ENCODE measurements at regions not wholly inside any gene's neighbourhood (a gene's known extent, or its start where the extent isn't known, plus 50 kb on each side); places are given as distances from the start of the nearest gene placed in this dataset.

- DNase-seq (ENCODE audit: low spot score) = no peak
Measured at GRCh38 chr18:46320928-46321711, 216.9 kb downstream of the HAUS1 start.

GRCh38 chr18:46321955-46322354 is 217.8 kb downstream of the HAUS1 start:
- DNase-seq (ENCODE audit: low spot score) = no peak

GRCh38 chr18:46322411-46322891 is 218.3 kb downstream of the HAUS1 start:
- DNase-seq (ENCODE audit: low spot score) = peak; percentile 83

DNA sequence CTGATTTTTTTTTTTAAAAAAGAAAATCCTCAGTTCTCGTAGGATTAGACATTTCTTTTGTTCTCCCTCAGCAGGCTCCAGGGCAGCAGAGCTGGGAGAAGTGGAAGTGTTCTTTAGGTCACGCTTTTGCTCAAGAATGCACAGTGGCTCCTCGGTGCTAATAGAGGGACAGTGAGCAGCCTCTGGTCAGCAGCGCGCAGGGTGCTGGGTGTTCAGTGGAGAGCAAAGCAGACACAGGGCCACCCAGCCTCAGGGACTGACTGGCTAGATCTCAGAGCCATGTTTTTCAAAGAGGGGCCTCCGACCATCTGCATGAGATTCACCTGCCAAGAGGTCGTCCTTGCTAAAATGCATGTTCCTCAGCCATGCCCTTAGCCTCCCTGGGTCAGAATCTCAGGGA is 218.8 kb downstream of the HAUS1 start:
- DNase-seq (ENCODE audit: low spot score) = peak; percentile 62

DNA sequence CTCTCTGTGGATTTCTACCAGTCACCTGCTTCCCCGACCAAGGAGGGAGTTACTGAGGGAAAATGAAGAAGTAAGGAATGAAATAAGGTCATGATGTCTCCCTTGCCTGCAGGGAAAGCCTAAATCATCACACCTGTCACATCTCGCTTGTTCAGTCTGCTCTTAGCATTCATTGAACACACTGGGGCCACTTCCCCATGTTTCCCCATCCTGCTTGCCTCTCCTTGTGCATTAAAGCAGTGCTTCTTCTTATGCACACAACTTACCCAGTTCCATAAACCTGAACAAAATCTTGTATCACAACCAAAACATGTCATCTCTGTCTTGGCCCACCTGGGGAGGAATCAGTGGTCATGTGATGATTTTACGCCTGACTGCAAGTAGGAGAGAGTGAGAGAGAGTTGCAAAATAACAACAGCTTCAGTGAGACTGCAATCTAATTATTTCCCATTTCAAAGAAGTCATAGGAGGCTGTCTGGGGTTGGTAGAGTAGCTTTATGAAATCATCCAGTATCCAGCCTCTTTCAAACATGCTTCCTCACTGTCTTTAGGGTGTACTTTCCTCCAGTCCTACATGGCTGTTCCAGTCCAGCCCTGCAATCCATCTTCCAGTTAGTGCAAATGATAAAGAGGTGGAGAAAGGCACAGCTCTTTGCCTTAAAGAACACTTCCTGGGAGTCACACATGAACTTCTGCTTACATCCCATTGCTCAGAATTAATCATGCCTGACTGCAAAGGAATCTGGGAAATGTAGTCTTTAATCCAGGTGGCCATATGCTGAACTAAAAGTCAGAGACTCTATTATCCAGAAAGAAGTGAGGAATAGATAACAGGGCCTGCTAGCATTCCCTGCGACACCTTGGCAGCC is 220.1 kb downstream of the HAUS1 start:
- DNase-seq (ENCODE audit: low spot score) = peak; percentile 4

DNA sequence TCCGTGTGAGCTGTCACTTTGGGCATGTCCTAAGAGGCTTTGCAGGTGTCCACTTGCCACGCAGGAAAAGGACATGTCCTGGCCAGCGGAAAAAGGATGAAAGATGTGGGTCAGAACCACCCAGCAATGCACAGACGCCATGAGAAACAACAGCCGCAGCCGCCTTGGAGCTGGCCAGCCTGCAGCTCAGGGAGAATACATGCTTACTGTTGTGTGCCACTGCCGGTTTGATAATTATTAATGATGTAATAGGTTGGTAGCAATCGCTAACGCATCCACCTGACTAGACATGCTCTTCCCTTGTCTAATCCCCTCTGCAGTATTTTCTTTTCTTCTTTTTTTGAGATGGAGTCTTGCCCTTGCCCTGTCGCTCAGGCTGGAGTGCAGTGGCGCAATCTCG is 221.7 kb downstream of the HAUS1 start:
- DNase-seq (ENCODE audit: low spot score) = peak; percentile 78

- DNase-seq (ENCODE audit: low spot score) = peak; percentile 45
Measured at GRCh38 chr18:46329736-46330246, 225.6 kb downstream of the HAUS1 start.

DNA sequence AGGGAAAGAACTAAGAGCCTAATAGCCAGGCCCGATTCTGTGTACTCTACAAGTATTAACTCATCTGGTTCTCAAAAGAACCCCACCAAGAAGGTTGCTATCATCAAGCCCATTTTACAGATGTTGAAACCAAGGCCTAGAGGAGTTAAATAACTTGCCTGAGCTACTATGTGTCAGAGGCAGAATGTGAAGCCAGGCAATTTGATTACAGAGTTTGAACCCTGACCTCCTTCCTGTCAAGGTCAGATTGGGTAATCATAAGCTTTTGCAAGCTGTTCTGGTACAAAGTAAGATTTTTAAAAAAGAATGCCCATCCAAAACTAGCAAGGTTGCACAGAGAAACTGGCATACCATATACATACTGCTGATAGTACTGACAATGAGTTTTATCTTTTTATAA is 227.1 kb downstream of the HAUS1 start:
- DNase-seq (ENCODE audit: low spot score) = no peak

DNA sequence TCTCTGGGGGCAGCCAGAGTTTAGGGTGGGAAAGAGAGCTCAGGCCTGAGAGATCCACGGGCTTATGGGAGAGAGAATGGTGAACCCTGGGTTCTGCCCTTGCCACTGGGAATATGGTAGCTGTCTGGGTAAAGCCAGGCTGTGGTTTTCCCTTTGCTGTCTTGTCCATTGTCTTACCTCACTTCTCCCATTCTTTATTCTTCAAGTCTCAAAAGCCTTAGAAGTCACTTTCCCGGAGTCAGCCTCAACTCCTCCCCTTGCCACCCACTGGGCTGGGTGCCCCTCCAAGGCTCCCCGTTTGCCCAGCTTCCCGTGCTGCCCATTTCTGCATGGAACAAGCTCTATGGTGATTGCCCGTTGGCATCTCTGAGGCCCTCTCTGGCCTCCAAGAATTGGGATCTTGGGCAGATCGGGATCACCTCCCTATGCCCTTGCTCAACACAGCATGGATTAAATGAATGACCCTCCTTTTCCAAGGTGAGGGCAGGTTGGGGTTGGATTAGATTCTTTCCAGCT is 228.2 kb downstream of the HAUS1 start:
- DNase-seq (ENCODE audit: low spot score) = peak; percentile 83

- peak; percentile 79 for DNase-seq (ENCODE audit: low spot score)
Measured at GRCh38 chr18:46332921-46333341, 228.7 kb downstream of the HAUS1 start.

DNA sequence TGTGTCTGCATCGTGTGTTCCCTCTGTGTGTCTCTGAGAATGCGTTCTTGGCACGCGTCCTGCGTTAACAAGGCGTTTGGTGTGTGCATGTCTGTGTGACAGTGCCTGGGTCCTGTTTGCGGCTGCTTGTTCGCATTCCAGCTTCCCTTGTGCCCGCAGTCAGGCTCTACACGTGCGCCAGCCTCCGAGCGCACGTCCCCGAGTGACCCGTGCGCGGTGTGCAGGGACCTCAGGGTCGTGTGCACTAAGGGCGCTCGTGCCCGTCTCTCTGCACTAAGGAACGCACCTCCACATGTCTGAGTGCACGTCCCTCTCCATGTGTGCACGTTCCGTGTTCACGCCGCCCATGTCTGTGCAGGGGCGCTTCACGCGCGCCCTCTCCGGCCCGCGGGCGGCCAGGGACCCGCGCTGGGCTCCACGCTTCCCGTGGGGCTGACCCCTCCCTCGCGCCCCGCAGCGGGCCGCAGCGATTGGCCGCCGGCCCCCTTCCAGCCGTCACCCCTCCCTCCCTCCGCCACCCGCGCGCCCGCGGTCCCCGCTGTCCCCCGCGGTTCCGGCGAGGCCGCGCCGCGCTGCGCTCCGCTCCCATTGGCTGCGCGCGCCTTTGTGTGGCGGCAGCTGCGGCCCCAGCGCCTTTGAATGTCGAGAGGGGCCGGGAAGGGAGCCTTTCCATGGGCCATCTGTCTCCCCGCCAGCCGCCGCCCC is 229.4 kb downstream of the HAUS1 start:
- peak; percentile 85 for DNase-seq (ENCODE audit: low spot score)

- DNase-seq (ENCODE audit: low spot score) = peak; percentile 86
Measured at GRCh38 chr18:46334868-46335281, 230.7 kb downstream of the HAUS1 start.

- peak; percentile 75 for DNase-seq (ENCODE audit: low spot score)
Measured at GRCh38 chr18:46335534-46336101, 231.4 kb downstream of the HAUS1 start.

GRCh38 chr18:46336278-46337111 is 232.3 kb downstream of the HAUS1 start:
- DNase-seq (ENCODE audit: low spot score) = peak; percentile 64

- DNase-seq (ENCODE audit: low spot score) = no peak
Measured at GRCh38 chr18:46337271-46337670, 233.1 kb downstream of the HAUS1 start.

DNA sequence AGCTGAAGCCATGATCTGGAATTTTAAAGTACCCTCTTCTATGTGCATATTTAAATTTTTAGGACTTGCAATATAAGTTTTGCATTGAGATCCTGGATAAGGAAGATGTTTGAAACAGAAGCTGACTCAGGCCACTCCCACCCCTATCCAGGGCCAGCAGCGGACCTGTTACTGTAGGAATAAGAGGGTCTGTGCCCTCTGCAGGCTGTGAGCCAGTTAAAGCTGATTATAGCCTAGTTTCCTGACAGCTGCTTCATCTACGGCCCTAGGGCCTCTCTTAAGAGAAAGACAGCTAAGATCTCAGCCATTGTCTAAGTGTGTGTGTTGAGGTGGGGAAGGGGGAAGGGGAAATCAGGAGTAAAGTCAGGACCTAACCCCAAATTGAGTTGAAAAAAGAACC is 234.0 kb downstream of the HAUS1 start:
- peak; percentile 33 for DNase-seq (ENCODE audit: low spot score)

DNA sequence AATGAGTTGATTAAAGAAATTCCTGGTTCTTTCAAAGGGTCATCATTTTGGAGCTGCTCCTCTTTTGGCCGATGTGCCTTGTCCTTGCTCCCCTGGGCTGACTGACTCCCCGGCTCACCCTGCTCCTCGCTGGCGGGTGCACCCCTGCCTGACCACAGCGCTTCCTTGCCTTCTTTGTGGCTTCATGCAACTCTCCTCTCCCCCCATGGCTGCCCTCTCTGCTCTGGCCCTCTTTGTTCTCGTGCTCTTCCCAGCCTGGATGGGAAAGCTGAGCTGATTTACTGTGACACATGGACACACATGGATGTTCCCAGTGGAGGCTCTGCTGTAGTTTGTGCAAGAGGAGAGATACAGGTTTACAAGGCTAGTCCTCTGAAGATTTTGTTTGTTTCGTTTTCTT is 234.6 kb downstream of the HAUS1 start:
- peak; percentile 18 for DNase-seq (ENCODE audit: low spot score)

DNA sequence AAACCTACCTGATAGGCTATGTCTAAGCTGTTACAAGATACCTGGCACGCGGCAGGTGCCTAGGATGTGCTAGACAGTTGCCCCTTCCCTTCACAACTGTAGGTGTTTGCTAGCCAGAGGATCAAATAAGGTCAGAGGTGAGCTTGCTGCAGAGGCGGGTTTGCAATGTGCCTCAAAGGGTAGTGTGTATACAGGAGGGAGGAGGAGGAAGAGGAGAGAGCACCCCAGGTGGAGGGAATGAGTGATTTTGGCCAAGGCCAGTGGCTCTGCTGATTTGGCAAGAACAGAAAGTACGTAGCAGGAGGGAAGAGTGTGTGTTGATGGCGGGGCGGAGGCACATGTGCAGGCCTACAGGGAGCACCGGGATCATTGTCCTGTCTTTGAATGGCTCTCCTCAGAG is 236.5 kb downstream of the HAUS1 start:
- peak; percentile 59 for DNase-seq (ENCODE audit: low spot score)

GRCh38 chr18:46341986-46342525 is 237.9 kb downstream of the HAUS1 start:
- DNase-seq (ENCODE audit: low spot score) = peak; percentile 67

- no peak for DNase-seq (ENCODE audit: low spot score)
Measured at GRCh38 chr18:46343456-46343855, 239.3 kb downstream of the HAUS1 start.

All from mesenteric fat pad (tissue), 1 donor.